GM19328 (cell line): ENCODE measurements at regions not wholly inside any gene's neighbourhood (a gene's known extent, or its start where the extent isn't known, plus 50 kb on each side); places are given as distances from the start of the nearest gene placed in this dataset.

ENCODE experiments used
- ATAC-seq: cut with Tn5 transposase; IDR thresholded peaks from one replicate; pipeline ENCODE4 v1.9.1; 2021; ENCODE audit warnings: mild to moderate bottlenecking, moderate library complexity; ENCODE audit not compliant: unreplicated experiment

GRCh38 chr3:18501679-18502343 lies 76.7 kb upstream of the SATB1 start:
- ATAC-seq = no peak

- ATAC-seq = no peak
Measured at GRCh38 chr3:18500322-18500721, 75.2 kb upstream of the SATB1 start.

GRCh38 chr3:18499301-18499700 lies 74.2 kb upstream of the SATB1 start:
- ATAC-seq = no peak

GRCh38 chr3:18494251-18494650 lies 69.1 kb upstream of the SATB1 start:
- no peak for ATAC-seq

GRCh38 chr3:18489939-18490338 lies 64.8 kb upstream of the SATB1 start:
- ATAC-seq = no peak

- ATAC-seq = no peak
Measured at GRCh38 chr3:18483226-18483625, 58.1 kb upstream of the SATB1 start.

- no peak for ATAC-seq
Measured at GRCh38 chr3:18481946-18482548, 56.9 kb upstream of the SATB1 start.

- ATAC-seq = no peak
Measured at GRCh38 chr3:18477620-18478019, 52.5 kb upstream of the SATB1 start.
